Gastrocnemius medialis (tissue), 4 donors: ENCODE measurements at regions not wholly inside any gene's neighbourhood (a gene's known extent, or its start where the extent isn't known, plus 50 kb on each side); places are given as distances from the start of the nearest gene placed in this dataset.

Source experiments
- POLR2A ChIP-seq, 2 donors: fragments of 450-650 bp; IDR thresholded peaks; one replicate each; pipeline ENCODE4 v1.6.1; 2017; ENCODE audit warnings: antibody characterized with exemption in 2 of 2, mild to moderate bottlenecking in 2 of 2, moderate library complexity in 2 of 2
- TF ChIP-seq, protein P1 (sequence below), 5 experiments: fragments of 450-650 bp in 3 of 5; fragments of 200-600 bp in 2 of 5; sonication (generic) in 2 of 5; IDR thresholded peaks in 4 of 5; conservative IDR thresholded peaks in 1 of 5; 1 replicate in 4 of 5; 2 replicates in 1 of 5; pipeline ENCODE4 v1.5.1; 2016 to 2019; ENCODE audit warnings: antibody characterized with exemption in 5 of 5, mild to moderate bottlenecking in 3 of 5, moderate library complexity in 3 of 5

DNA sequence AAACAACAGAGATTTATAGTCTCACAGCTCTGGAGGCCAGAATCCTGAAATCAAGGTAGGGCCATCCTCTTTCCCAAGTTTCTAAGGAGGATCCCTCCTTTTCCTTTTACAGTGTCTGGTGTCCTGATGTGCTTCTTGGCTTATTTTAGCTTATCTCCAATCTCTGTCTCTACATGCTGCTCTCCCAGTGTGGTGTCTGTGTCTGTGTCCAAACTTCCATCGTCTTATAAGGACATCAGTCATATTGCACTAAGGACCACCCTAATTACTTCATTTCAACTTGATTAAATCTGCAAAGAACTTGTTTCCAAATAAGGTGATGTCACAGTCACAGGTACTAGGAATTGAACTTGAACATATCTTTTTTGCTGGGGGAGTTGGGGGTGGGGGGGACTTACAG, 529.6 kb downstream of the DHX35 start:
- TF ChIP-seq, protein P1, sequence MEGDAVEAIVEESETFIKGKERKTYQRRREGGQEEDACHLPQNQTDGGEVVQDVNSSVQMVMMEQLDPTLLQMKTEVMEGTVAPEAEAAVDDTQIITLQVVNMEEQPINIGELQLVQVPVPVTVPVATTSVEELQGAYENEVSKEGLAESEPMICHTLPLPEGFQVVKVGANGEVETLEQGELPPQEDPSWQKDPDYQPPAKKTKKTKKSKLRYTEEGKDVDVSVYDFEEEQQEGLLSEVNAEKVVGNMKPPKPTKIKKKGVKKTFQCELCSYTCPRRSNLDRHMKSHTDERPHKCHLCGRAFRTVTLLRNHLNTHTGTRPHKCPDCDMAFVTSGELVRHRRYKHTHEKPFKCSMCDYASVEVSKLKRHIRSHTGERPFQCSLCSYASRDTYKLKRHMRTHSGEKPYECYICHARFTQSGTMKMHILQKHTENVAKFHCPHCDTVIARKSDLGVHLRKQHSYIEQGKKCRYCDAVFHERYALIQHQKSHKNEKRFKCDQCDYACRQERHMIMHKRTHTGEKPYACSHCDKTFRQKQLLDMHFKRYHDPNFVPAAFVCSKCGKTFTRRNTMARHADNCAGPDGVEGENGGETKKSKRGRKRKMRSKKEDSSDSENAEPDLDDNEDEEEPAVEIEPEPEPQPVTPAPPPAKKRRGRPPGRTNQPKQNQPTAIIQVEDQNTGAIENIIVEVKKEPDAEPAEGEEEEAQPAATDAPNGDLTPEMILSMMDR (IDR thresholded peaks at IDR 0.05 in 4 of 5, conservative IDR thresholded peaks at IDR 0.05 in 1 of 5) = no peak
- TF ChIP-seq POLR2A (IDR thresholded peaks at IDR 0.05) = no peak
